HG03558 (cell line): ENCODE measurements at regions not wholly inside any gene's neighbourhood (a gene's known extent, or its start where the extent isn't known, plus 50 kb on each side); places are given as distances from the start of the nearest gene placed in this dataset.
"Not testable (repeated sequence)": the region's sequence is repeated elsewhere in the genome, so short reads cannot be mapped to it uniquely, and the experiment has no call there.

ENCODE experiments used
- ATAC-seq: cut with Tn5 transposase; IDR thresholded peaks from one replicate; pipeline ENCODE4 v1.9.1; 2021; ENCODE audit warnings: moderate number of reproducible peaks; ENCODE audit not compliant: unreplicated experiment; ENCODE audit errors: extremely low read depth

DNA sequence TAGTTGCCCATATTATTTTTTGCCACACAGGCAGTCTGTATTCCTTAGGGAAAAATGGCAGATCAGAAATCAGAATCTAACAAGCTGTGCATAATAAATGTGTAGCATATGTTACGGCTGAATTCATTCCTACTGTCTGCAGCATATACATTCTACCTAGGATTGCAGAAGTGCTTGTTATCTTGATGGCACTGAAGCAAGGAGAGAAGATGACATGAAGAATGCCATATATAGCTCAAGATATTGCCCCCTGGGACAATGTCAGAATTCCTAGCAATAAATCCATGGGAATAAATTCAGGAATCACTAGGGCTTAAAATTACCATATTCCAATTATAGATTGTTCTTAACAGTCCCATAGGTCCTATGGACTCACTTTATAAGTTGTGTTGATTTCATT, 293.0 kb upstream of the CNR1 start:
- no peak for ATAC-seq

DNA sequence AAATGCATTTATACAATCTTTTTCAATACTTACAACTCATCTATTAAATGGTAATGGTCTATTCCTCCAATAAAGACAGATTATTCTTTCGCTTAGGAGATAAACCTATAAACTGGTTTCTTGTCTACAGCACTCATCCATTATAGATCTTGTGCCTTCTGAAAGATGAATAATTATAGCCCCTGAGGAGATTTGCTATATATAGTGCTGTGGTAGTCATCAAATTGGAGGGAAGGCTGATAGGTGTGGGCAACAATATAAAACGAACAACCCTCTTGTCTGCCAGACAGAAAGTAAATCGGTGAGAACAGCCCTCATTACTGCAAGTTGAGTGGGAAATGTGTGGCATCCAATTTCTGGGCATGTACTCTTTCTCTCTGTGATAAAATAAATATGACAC, 292.5 kb upstream of the CNR1 start:
- ATAC-seq = no peak

DNA sequence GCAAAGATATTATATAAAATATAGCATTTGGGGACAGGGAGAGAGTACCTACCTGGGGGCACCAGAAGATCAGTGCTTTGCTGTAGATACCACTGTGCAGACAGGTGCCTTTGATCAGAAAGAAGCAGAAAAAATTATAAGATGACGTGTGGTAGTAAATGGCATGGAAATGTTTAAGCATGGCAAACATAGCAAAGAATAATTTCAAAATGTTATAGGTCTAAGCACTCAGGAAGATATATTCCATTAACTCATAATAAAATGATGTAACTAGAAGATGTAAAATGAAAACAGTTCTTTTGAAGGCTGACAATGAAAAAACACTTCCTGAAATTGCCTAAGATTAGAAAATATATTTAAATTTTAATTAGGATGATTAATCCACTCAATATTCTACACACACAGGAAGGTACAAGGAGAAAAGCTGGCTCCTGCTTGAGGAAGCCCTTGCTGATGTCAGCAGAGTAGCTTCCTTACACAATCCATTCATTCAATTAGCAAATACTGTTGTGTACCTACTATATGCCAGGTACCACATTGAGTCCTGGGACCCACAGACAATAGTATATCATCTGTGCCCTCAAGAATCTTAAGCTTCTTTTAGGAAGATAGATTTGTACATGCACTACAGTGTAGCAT, 290.2 kb upstream of the CNR1 start:
- ATAC-seq = no peak

DNA sequence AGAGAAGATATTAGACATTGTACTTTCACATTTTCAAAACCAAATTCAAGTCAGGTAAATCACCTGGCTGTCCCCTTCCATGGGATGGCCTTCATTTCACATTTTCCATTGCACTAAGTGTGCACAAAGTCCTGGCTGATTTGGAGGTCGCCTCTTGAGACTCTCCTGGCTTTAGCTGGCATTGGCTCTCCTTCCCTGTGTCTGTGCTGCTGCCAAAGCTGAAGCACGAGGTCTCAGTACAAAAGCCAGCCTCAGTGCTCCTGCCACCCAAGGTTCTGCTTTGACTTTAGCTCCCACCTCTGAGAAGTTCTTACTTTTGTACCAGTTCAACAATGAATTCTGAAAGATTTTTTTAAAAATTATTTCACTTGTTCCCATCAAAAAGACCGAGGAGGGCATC, 289.2 kb upstream of the CNR1 start:
- no peak for ATAC-seq

DNA sequence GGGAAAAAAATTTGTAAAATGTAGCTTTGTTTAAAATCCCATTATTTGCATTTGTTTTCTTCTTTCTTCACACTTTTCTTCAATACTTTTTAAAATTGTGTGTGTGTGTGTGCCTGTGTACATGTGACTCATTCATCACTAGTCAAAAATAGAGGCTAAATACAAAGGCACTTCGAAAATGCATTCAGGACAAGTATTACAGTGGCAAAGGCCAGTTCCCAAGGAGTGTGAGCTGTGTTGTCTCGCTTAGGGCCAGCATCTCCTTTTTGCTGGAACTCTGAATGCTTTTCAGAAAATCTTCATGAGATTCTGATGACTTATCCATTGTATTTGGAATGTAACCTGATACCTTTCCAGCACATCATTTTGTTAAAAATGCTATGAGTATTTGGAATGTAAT, 288.5 kb upstream of the CNR1 start:
- ATAC-seq = no peak

DNA sequence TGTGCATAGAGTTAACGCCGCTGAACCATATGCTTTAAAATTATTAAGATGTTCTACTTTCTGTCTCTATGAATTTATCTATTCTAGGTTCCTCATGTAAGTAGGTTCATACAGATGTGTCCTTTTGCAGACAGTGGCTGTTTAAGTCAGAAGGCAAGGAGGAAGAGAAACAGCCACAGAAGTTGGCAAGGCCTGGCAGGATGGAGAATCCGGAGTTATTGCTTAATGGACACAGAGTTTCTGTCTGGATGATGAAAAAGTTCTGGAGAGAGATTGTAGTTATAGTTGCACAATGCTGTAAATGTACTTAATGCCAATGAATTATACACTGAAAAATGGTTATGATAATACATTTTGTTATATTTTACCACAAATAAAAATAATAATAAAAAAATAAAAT, 283.6 kb upstream of the CNR1 start:
- ATAC-seq = no peak

DNA sequence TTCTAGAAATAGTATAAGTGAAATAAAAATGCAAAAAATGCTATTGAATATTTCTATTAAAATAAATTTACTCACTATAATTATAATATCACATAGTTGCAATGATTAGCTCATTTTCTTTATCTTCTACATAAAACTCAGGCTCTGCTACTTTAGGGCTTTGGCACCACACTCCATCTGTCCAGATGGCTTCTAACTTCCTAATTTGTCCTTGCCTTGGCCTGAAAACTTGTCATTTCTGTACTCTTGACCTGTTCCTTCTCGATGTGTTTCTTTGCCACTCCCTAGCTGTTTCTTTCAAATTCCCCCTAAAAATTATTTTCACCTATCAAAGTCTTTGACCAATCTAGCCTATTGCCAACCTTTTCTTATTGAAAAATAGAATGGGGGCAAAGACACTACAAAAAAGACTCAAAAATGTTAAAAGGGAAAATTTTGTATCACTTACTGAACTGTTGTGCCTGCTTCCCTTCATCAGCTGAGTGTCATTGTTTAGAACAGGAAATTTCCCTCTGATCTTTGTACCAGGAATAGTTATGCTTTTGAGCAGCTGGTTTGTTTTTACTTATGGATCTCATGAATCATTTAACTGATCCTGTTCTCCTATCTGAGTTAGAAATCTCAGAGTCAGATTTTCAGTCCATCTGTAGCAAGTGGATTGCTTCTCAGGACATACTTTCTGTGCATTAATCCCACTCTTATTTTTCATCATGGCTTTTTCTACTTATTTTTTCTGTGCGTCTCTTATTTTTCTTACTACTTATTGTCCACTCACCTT, 279.2 kb upstream of the CNR1 start:
- ATAC-seq = no peak

DNA sequence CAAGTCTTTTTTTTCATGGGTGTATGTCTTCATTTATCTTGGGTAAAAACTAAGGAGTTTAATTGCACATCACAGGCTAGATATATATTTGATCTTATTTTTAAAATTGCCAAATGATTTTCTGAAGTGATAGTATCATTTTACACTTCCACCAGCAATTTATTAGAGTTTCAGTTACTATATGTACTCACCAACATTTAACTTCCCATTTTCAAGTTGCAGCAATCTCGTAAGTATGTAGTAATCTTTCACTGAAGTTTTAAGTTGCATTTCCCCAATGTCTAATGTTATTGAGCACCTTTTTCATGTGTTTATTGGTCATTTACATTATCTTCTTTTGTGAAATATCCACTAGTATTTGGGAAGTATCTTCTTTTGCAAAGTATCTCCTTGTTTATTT, 277.4 kb upstream of the CNR1 start:
- no peak for ATAC-seq

DNA sequence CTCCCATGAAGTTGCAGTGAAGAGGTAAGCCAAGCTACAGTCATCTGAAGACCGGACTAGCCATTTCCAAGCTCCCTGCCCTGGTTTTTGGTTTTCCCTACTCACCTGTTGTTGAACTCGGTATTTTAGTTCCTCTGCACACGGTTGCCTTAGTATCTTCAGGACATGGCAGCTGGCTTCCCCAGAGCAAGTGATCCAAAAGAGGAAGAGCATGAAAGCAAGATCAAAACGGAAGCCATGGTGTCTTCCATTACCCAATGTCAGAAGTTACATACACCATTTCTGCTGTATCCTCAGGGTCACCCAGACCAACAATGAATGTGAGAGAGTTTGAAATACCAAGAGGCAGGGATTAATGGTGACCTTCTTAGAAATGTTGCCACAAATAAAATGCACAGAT, 276.6 kb upstream of the CNR1 start:
- ATAC-seq = no peak

DNA sequence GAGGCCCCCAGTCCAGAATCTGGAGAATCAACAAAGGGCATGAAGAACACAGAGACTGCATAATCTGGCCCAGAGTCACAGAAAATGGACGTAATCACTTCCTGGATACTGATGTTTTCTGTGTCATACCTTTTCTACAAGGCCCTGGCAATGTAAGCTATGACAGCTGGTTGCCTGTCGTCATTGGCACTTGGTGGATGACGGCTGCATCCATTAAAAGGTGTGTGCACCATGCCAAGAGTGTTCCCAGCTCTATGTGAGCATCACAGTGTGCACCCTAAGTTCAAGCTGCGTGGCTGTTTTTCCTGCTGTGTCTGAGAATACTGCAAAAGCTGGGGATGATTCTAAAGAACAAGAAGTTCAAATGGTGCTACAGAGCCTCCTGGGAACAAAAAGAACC, 275.2 kb upstream of the CNR1 start:
- ATAC-seq = no peak

DNA sequence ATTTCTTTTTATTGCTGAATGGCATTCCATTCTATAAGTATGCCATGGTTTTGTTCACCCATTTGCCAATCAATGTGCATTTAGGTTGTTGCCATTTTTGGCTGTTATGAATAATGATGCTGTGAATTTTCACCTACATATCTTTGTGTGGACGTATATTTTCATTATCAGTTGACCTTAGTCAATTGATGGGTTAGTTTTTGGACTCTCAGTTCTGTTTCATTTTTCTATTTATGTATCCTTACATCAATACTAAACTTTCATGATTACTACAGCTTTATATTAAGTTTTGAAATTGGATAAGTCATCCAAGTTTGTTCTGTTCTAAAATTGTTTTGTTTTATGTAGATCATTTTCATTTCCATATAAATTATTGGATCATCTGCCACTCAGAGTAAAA, 261.9 kb upstream of the CNR1 start:
- ATAC-seq = no peak

DNA sequence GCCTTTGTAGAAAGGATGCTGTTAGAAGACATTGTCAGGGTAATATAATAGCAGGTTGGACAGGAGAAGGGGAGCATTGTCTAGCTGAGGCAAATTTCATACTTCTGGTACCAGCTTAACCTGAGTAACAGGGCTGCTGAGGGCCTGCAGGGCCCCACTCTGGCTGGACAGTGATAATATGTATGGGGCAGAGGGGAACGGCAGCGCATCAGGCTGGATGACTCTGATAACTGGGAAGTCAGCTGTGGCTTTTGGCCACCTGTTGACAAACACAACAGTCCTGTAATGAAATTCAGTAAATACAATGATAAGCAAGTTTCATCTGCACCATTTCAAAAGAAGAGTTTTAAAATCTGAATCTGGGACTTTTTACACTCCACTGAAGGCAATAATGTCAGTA, 259.9 kb upstream of the CNR1 start:
- no peak for ATAC-seq

DNA sequence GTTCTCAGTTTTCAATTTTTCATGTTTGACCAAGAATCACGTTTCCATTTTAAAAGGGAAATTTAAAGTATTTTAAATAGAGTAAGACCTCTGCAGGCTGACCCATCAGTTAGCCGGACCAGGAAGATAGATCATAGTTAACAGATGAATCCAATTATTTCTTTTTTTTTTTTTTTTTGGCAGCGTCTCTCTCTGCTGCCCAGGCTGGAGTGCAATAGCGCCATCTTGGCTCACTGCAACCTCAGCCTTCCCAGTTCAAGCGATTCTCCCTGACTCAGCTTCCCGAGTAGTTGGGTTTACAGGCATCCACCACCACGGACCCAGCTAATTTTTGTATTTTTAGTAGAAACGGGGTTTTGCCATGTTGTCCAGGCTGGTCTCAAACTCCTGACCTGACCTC, 256.7 kb upstream of the CNR1 start:
- ATAC-seq = no peak

DNA sequence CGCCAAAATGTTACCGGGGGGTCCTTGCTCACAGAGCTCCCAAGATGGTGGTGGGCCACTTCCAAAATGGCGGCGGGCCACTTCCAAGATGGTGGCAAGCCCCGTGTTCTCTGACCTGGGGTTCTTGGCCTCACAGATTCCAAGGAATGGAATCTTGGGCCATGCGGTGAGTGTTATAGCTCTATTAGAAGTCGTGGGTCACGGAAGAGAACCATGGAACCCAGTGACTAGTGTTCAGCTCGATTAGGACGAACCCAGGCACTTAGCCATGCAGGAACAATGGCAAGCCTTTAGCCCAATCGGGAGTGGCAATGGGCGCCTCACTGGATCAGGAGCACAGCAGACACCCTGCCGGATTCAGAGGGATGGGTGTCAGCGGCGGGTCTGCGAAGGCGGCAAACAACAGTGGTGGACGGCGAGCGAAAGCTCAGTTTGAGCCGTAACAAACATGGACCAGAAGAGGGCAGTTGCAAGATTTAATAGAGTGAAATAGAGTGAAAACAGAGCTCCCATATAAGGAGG, 254.9 kb upstream of the CNR1 start:
- not testable (repeated sequence) for ATAC-seq

DNA sequence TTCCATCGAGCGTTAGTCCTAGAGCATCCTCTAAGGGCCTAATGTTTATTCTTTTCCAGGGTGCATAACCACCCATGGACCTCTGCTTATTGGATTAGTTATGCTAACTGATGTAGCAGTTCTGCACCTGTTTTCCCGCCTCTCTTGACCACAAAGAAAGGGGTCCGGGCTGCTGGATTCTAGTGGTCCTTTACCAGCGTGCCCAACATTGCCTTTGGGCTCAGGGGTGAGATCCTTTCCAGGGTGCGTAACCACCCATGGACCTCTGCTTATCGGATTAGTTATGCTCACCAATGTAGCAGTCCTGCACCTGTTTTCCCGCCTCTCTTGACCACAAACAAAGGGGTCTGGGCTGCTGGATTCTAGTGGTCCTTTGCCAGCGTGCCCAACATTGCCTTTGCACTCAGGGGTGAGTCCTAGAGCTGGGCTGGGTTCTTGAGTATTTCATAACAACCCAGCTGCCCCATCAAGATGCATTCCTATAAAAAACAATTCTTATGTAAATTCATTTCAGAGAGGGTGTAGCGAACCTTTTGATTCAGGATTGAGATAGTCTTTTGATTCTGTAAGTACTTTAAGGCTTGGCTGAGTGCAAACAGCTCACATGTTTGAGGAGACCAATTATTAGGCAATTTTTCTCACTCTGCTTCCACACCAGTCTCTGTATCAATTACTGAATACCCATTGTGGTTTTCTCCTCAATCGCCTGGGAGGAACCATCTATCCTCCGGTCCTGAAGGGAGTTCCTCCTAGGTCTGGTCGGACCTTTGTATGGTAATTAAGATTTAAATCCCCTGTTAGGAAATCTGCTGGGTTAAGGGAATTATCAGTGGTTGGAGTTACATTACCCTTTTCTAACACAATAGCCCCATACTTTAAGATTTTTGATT, 253.0 kb upstream of the CNR1 start:
- not testable (repeated sequence) for ATAC-seq

DNA sequence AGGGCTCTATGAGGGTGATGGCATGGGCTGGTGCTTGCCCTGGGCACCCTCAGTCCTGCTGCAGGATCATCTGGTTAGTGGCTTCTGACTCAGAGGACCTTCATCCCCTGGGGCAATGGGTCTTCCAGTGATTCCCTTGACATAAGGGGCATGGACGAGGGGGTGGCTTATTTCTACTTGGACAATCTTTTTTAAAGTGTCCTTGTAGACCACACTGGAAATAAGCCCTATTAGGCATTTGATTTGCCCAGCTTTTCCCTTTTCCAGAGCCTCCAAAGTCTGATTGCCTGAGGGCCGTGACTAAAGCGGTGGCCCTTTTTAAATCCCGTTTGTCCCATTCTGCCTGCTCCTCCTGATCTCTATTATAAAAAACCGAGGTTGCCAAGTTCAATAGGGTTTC, 251.2 kb upstream of the CNR1 start:
- not testable (repeated sequence) for ATAC-seq

DNA sequence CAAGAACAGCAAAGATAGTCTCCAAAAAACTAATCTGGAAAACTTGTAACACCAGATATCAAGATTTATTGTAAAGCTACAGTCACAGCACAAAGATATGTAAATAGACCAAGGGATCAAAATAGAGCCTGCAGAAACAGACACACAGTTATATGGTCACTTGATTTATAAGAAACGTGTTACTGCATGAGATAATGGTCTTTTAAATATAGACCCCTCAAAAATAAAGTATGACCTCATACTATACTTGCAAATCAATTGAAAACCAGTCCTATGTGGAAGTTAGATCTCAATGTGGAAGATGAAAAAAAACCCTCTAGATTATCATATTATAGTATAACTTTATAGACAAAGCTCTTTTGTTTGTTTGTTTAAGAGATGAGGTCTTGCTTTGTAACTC, 247.3 kb upstream of the CNR1 start:
- no peak for ATAC-seq

DNA sequence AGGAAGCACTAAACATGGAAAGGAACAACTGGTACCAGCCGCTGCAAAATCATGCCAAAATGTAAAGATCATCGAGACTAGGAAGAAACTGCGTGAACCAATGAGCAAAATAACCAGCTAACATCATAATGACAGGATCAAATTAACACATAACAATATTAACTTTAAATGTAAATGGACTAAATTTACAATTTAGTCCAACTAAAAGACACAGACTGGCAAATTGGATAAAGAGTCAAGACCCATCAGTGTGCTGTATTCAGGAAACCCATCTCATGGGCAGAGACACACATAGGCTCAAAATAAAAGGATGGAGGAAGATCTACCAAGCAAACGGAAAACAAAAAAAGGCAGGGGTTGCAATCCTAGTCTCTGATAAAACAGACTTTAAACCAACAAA, 242.2 kb upstream of the CNR1 start:
- not testable (repeated sequence) for ATAC-seq

DNA sequence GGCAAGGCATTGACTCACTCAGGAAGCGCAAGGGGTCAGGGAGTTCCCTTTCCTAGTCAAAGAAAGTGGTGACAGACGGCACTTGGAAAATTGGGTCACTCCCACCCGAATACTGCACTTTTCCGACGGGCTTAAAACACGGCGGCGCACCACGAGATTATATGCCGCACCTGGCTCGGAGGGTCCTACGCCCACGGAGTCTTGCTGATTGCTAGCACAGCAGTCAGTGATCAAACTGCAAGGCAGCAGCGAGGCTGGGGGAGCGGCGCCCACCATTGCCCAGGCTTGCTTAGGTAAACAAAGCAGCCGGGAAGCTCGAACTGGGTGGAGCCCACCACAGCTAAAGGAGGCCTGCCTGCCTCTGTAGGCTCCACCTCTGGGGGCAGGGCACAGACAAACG, 240.5 kb upstream of the CNR1 start:
- ATAC-seq = not testable (repeated sequence)

DNA sequence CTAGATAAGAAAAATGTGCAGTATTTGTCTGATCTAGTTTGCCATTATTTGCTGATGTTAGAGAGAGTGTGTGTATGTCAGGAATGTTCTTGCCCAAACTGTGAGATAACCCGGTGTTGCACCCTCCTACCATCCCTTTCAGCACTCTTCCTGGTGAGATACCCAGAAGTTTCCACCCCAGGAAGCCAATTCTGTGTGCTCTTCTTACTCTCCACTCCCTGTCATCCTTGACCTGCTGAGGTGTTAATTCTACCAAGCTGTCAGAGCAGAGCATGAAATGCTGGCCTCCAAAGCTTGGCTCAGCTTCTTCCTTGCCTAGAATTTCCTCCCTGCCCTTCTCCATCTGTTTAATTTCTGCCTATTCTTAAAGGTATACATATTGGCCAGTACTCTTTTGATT, 237.3 kb upstream of the CNR1 start:
- no peak for ATAC-seq

DNA sequence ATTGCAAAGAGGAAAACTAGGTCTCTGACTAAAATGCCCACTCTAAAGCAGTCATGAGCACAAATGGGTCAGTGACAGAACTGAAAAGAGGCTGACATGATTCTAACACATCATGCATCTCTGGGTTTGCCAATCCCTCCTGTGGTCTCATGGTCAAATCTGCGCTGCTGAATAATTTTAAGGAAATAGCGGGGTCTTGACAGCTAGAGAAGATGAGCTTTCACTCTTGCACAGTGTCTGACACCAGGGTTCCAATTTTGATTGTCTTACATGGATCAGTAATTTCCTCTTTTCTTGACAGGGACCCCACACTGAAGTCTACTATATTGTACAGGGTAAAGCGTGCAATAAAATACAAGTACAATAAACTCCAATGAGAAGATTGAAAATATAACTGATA, 236.8 kb upstream of the CNR1 start:
- ATAC-seq = no peak
